ENCODE measurements at regions not wholly inside any gene's neighbourhood (a gene's known extent, or its start where the extent isn't known, plus 50 kb on each side); places are given as distances from the start of the nearest gene placed in this dataset.

DNA sequence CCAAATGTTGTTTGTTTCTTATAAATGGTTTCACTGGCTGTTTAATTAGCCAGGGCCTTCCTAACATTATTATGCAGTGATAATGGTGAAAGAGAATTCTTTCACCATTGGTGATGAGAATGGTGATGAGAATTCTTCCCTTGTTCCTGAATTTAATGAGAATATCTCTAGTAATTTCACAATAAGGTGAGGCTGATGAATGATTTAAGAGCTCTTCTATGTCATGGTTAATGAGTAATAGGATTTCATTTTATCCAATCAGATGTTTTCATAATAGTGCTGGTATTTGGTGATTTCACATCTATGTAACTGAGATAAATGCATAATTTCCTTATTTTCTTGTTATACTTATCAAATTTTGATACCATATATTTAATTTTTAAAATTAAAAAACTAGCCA, 535.7 kb upstream of the ZEB2 start:
- Histone ChIP-seq H3K27me3 (no peaks in the 10 kb centered on the region), H3K4me3 (no peak overlapping the region), H3K36me3 (no peaks in the 10 kb centered on the region), H3K4me1 (peaks cover 13% of the 10 kb centered on the region), H3K9me3 (no peaks in the 10 kb centered on the region), H3K27ac (no peak overlapping the region)
- no peak for TF ChIP-seq EP300 (IDR thresholded peaks at IDR 0.05)
- TF ChIP-seq POLR2AphosphoS5 (IDR thresholded peaks at IDR 0.05), result no peak
- TF ChIP-seq CTCF (IDR thresholded peaks at IDR 0.05), result no peak
- no peak for TF ChIP-seq POLR2A (IDR thresholded peaks at IDR 0.05)
- DNase-seq (ENCODE audit: low spot score in 2 of 2), result no peak

DNA sequence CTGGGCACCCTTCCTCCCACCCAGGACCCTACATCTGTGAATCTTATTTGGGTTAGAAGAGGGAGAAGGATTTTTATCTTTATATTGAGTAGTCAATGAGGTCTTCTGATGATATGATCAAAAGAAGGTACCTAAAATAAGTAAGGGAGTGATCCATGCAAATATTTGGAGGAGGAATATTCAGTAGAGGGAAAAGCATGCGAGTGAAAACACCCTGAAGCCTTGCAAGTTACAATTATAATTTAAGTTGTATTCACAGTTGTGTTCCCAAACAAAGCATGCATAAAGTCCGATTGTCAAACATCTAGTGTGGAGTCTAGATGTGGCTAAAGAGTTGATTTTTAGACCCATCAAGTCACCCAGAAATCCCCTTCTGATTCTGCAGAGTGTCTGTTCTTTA, 530.2 kb upstream of the ZEB2 start:
- H3K4me1 ChIP-seq, result no peaks in the 10 kb centered on the region
- H3K27me3 ChIP-seq, result no peaks in the 10 kb centered on the region
- no peak for TF ChIP-seq POLR2AphosphoS5 (IDR thresholded peaks at IDR 0.05)
- no peak for TF ChIP-seq CTCF (IDR thresholded peaks at IDR 0.05)
- no peak for TF ChIP-seq EP300 (IDR thresholded peaks at IDR 0.05)
- TF ChIP-seq POLR2A (IDR thresholded peaks at IDR 0.05), result no peak
- no peak overlapping the region for H3K4me3 ChIP-seq
- no peak overlapping the region for H3K27ac ChIP-seq
- WGBS, result 88% methylated on average over 2 of the region's 2 CpGs
- H3K36me3 ChIP-seq, result no peaks in the 10 kb centered on the region
- DNase-seq (ENCODE audit: low spot score in 2 of 2), result no peak
- no peaks in the 10 kb centered on the region for H3K9me3 ChIP-seq

GRCh38 chr2:145049475-145049874, 529.6 kb upstream of the ZEB2 start:
- DNase-seq (ENCODE audit: low spot score in 2 of 2), result no peak
- Histone ChIP-seq H3K4me3 (no peak overlapping the region), H3K27ac (no peak overlapping the region), H3K36me3 (no peaks in the 10 kb centered on the region), H3K4me1 (no peaks in the 10 kb centered on the region), H3K9me3 (no peaks in the 10 kb centered on the region), H3K27me3 (no peaks in the 10 kb centered on the region)
- no peak for TF ChIP-seq POLR2A (IDR thresholded peaks at IDR 0.05)
- no peak for TF ChIP-seq CTCF (IDR thresholded peaks at IDR 0.05)
- TF ChIP-seq POLR2AphosphoS5 (IDR thresholded peaks at IDR 0.05), result no peak
- TF ChIP-seq EP300 (IDR thresholded peaks at IDR 0.05), result no peak
- WGBS, result 56% methylated on average over 3 of the region's 3 CpGs

DNA sequence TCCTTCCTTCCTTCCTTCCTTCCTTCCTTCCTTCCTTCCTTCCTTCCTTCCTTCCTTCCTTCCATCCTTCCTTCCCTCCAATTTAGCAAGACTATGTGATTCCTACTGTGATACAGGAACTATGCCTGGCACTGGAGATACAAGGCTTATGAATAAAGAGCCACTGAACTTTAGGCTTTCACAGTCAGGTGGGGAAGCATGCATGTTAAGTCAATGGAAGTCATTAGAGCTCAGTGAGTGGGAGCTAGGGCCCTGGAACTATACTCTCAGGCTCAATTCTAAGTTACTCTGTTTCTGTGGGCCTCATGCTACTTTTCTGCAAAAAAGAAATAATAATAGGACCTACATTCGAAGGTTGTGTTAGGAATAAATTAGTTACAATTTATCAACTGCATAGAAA, 527.6 kb upstream of the ZEB2 start:
- Histone ChIP-seq H3K4me3 (no peak overlapping the region), H3K9me3 (no peaks in the 10 kb centered on the region), H3K27me3 (no peaks in the 10 kb centered on the region), H3K27ac (no peak overlapping the region), H3K36me3 (no peaks in the 10 kb centered on the region), H3K4me1 (no peaks in the 10 kb centered on the region)
- DNase-seq (ENCODE audit: low spot score in 2 of 2), result no peak
- WGBS, result 94% methylated on average over 1 of the region's 1 CpG
- no peak for TF ChIP-seq POLR2AphosphoS5 (IDR thresholded peaks at IDR 0.05)
- TF ChIP-seq CTCF (IDR thresholded peaks at IDR 0.05), result no peak
- TF ChIP-seq POLR2A (IDR thresholded peaks at IDR 0.05), result no peak
- no peak for TF ChIP-seq EP300 (IDR thresholded peaks at IDR 0.05)

- DNase-seq (ENCODE audit: low spot score in 2 of 2), result no peak
- H3K4me3 ChIP-seq, result no peak overlapping the region
- H3K4me1 ChIP-seq, result no peaks in the 10 kb centered on the region
- H3K36me3 ChIP-seq, result no peaks in the 10 kb centered on the region
- H3K27me3 ChIP-seq, result no peaks in the 10 kb centered on the region
- no peaks in the 10 kb centered on the region for H3K9me3 ChIP-seq
- TF ChIP-seq EP300 (IDR thresholded peaks at IDR 0.05) (no peak), POLR2A (IDR thresholded peaks at IDR 0.05) (no peak), CTCF (IDR thresholded peaks at IDR 0.05) (no peak), POLR2AphosphoS5 (IDR thresholded peaks at IDR 0.05) (no peak)
- H3K27ac ChIP-seq, result no peak overlapping the region
Observed at GRCh38 chr2:145044491-145044890, 524.6 kb upstream of the ZEB2 start.

Data from suprapubic skin (tissue), 4 donors.